GM12872 (cell line): ENCODE measurements at regions not wholly inside any gene's neighbourhood (a gene's known extent, or its start where the extent isn't known, plus 50 kb on each side); places are given as distances from the start of the nearest gene placed in this dataset.

Experiments
- CTCF ChIP-seq: IDR thresholded peaks from 3 replicates; pipeline ENCODE4 v1.5.1; 2011; ENCODE audit warnings: low read depth, mild to moderate bottlenecking, low read length, moderate library complexity; ENCODE audit not compliant: insufficient read depth

- TF ChIP-seq CTCF: no peak
These were observed 350.2 kb downstream of the PLPP3 start for GRCh38 chr1:56229186-56229585.

GRCh38 chr1:56227886-56228285 lies 351.5 kb downstream of the PLPP3 start:
- TF ChIP-seq CTCF: no peak

GRCh38 chr1:56227401-56227800 lies 352.0 kb downstream of the PLPP3 start:
- no peak for TF ChIP-seq CTCF

GRCh38 chr1:56225964-56226815 lies 353.2 kb downstream of the PLPP3 start:
- no peak for TF ChIP-seq CTCF

- no peak for TF ChIP-seq CTCF
These were observed 355.4 kb downstream of the PLPP3 start for GRCh38 chr1:56223968-56224367.

- no peak for TF ChIP-seq CTCF
These were observed 356.3 kb downstream of the PLPP3 start for GRCh38 chr1:56222914-56223540.

GRCh38 chr1:56220021-56220420 lies 359.3 kb downstream of the PLPP3 start:
- TF ChIP-seq CTCF: no peak
